Type B pancreatic cell (in vitro differentiated cells): ENCODE measurements at regions not wholly inside any gene's neighbourhood (a gene's known extent, or its start where the extent isn't known, plus 50 kb on each side); places are given as distances from the start of the nearest gene placed in this dataset.

Experiments used
- DNase-seq: peaks from one replicate; pipeline ENCODE4 v3.0.0; 2021; ENCODE audit warnings: mixed read lengths; ENCODE audit not compliant: unreplicated experiment; ENCODE audit errors: extremely low spot score
- H3K27ac Mint-ChIP-seq: 2 replicates; pipeline ENCODE4 v1.8.0; 2021; ENCODE audit warnings: mild to moderate bottlenecking, mixed read lengths
- H3K27me3 Mint-ChIP-seq: 2 replicates; pipeline ENCODE4 v1.8.0; 2021; ENCODE audit warnings: mixed read lengths
- H3K36me3 Mint-ChIP-seq: 2 replicates; pipeline ENCODE4 v1.8.0; 2021; ENCODE audit warnings: mixed read lengths
- H3K4me1 Mint-ChIP-seq: one replicate; pipeline ENCODE4 v1.8.0; 2021; ENCODE audit warnings: mixed read lengths; ENCODE audit not compliant: unreplicated experiment
- H3K4me3 Mint-ChIP-seq: 2 replicates; pipeline ENCODE4 v1.8.0; 2021; ENCODE audit warnings: mild to moderate bottlenecking, mixed read lengths
- H3K9me3 Mint-ChIP-seq: 2 replicates; pipeline ENCODE4 v1.8.0; 2021; ENCODE audit warnings: mixed read lengths
- TF ChIP-seq, protein P1 (sequence below): fragments of 200-600 bp; sonication (generic); conservative IDR thresholded peaks from 2 replicates; pipeline ENCODE4 v1.5.0; 2021; ENCODE audit warnings: antibody characterized with exemption, mild to moderate bottlenecking

DNA sequence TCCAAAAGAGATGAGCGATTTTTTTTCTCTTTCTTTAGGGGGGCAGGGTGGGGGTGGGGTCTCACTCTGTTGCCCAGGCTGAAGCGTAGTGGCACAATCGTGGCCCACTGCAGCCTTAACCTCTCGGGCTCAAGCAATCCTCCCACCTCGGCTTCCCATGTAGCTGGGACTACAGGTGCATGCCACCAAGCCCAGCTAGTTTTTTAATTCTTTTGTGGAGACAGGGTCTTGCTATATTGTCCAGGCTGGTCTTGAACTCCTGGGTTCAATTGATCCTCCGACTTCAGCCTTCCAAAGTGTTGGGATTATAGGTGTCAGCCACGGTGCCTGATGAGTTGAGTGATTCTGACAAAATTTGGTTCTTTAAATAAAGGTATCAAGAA is 127.0 kb downstream of the ARRDC3 start:
- no peak for DNase-seq
- no peak overlapping the region for H3K4me3 Mint-ChIP-seq
- no peak overlapping the region for H3K27ac Mint-ChIP-seq
- H3K9me3 Mint-ChIP-seq = no peaks in the 10 kb centered on the region
- TF ChIP-seq, protein P1, sequence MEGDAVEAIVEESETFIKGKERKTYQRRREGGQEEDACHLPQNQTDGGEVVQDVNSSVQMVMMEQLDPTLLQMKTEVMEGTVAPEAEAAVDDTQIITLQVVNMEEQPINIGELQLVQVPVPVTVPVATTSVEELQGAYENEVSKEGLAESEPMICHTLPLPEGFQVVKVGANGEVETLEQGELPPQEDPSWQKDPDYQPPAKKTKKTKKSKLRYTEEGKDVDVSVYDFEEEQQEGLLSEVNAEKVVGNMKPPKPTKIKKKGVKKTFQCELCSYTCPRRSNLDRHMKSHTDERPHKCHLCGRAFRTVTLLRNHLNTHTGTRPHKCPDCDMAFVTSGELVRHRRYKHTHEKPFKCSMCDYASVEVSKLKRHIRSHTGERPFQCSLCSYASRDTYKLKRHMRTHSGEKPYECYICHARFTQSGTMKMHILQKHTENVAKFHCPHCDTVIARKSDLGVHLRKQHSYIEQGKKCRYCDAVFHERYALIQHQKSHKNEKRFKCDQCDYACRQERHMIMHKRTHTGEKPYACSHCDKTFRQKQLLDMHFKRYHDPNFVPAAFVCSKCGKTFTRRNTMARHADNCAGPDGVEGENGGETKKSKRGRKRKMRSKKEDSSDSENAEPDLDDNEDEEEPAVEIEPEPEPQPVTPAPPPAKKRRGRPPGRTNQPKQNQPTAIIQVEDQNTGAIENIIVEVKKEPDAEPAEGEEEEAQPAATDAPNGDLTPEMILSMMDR = no peak
- no peaks in the 10 kb centered on the region for H3K36me3 Mint-ChIP-seq
- H3K27me3 Mint-ChIP-seq = no peaks in the 10 kb centered on the region
- H3K4me1 Mint-ChIP-seq = peaks cover under 1% of the 10 kb centered on the region

DNA sequence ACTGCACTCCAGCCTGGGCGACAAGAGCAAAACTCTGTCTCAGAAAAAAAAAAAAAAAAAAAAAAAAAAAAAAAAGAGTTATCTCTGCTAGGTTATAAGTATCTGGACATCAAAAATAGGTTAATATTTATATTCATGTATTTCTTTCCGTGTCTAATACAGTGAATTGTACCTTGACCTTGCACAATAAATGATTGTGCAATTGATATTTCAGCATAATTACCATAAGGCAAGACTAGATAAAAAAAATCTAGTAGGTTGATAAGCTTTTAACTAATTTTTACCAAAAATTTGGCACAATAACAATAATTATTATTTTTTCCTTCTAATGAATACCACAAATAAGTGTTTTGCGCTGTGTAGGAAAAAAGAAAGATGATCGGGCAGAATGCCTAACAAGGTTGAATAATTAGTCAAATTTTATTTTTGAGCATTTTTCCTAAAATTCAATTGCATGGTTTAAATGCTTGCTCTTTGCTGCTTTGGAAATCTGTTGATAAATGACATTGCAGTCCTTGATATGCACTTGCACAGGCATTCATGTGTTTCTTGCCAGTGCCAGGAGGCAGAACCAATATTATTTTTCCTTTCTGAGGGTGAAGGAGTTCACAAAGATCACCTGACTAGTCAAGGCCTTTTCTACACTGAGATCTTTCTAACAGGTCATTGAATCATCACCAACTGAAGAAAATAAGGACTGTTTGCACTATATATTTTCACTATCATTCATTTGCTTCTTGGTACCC is 127.5 kb downstream of the ARRDC3 start:
- Mint-ChIP-seq H3K36me3 (no peaks in the 10 kb centered on the region), H3K27ac (no peak overlapping the region), H3K4me3 (no peak overlapping the region), H3K4me1 (no peaks in the 10 kb centered on the region), H3K9me3 (no peaks in the 10 kb centered on the region), H3K27me3 (no peaks in the 10 kb centered on the region)
- no peak for DNase-seq
- TF ChIP-seq, protein P1 = no peak

GRCh38 chr5:91252916-91253315 is 130.2 kb downstream of the ARRDC3 start:
- DNase-seq = no peak
- TF ChIP-seq, protein P1 = no peak
- Mint-ChIP-seq H3K9me3 (no peaks in the 10 kb centered on the region), H3K36me3 (no peaks in the 10 kb centered on the region), H3K4me1 (no peaks in the 10 kb centered on the region), H3K27ac (no peak overlapping the region), H3K27me3 (no peaks in the 10 kb centered on the region), H3K4me3 (no peak overlapping the region)

- Mint-ChIP-seq H3K27me3 (no peaks in the 10 kb centered on the region), H3K4me1 (no peaks in the 10 kb centered on the region), H3K4me3 (no peak overlapping the region), H3K36me3 (no peaks in the 10 kb centered on the region), H3K27ac (no peak overlapping the region), H3K9me3 (peaks cover 15% of the 10 kb centered on the region)
- TF ChIP-seq, protein P1 = no peak
- DNase-seq = no peak
Measured at GRCh38 chr5:91245871-91246270, 137.2 kb downstream of the ARRDC3 start.

DNA sequence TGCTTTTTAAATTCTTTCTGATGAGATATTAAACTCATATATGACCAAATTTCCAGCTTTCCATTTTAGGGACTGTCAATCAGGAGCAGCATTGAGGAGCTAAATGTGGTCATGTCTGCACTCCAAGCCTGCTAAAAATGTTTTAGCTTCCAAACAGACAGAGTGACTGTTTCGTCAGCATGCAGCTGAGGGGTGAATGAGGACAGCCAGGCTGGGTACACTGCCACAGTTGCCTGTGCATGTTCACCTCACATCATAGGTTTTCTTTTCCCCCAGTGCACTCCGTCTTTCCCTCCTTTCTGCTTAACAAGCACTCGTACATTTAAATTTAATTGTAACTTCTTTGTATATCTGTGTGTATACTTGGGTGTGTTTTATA is 138.1 kb downstream of the ARRDC3 start:
- Mint-ChIP-seq H3K36me3 (no peaks in the 10 kb centered on the region), H3K4me1 (no peaks in the 10 kb centered on the region), H3K4me3 (no peak overlapping the region), H3K9me3 (peaks cover 15% of the 10 kb centered on the region), H3K27me3 (no peaks in the 10 kb centered on the region), H3K27ac (no peak overlapping the region)
- TF ChIP-seq, protein P1 = no peak
- no peak for DNase-seq
